GM18861 (cell line): ENCODE measurements at regions not wholly inside any gene's neighbourhood (a gene's known extent, or its start where the extent isn't known, plus 50 kb on each side); places are given as distances from the start of the nearest gene placed in this dataset.

ENCODE experiments used
- ATAC-seq: cut with Tn5 transposase; IDR thresholded peaks from one replicate; pipeline ENCODE4 v1.9.1; 2021; ENCODE audit not compliant: unreplicated experiment

DNA sequence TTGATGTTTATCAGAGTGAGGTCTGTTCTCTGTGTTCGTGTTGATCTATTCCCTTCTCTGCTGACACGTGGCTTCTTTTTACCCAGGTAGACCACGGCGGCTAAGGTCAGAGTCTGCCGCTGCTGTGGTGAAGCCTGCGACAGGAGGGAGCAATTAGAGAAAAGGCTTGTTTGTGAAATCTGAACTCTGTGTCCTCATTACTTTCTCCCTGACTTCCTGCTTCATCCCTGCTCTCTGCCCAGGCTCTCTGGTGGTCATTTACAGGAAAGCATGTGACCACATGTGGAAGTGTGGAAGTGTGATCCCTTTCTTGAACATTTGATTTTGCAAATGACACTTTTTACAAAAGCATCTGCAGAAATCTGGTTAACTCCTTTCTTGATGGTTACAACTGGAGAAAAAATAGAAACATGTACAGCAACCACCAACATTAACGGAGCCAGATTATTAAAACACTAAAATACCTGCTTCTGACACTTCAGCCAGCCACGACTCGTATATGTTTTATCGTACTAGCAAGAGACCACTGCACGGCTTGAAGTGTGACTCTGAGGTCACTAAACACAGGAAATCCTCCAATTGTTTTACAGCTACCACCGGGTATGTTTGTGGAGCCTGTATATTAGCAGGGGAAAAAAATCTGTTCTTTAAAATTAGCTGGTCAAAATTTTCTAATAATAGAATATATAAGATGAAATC, 388.6 kb upstream of the TMPO start:
- ATAC-seq = no peak

DNA sequence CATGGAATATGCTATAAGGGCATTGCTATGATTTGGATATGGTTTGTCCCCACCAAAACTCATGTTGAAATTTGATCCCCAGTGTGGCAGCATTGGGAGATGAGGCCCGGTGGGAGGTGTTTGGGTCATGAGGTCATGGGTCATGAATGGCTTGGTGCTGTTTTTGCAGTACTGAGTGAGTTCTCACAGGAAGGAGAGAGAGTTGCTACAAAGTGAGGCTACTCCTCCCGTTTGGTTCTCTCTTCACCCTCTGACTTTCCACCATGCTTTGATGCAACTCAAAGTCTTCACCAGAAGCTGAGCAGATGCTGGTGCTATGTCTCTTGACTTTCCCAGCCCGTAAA, 388.1 kb upstream of the TMPO start:
- ATAC-seq = no peak

DNA sequence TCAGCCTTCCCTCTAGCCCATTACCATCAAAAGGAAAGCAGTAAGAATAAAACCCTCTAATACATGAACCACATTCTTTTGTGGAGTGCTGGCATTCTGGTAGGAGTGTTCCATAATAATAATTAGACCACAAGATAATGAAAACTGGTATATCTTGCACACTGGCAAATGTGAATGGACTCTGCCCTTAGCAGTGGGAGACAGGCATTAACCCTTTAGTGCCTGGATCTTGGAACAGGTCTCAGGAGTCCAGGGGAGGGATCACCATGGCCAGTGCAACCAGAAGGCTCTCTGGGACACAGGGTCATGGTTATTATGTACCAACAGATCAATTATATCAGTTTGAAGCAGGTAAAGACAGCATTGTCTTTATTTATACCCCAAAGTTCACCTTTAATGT, 387.5 kb upstream of the TMPO start:
- no peak for ATAC-seq

DNA sequence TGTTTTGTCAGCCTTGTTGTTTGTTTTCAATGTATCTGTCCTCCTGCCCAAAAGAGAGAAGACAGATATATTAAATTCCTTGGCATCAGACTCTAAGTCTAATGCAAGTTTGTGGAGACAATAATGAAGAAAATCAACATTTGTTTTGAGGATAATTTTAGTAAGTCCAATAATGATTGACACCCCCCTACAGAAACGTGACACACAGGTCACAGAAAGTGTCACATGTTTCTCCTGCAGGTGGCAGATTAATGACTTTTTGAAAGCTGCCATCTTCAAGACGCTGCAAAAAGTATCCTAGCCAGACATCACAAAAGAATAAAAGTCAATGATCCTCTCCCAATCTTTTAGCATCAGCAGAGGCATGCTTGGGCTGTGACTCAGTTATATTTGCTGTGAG, 378.8 kb upstream of the TMPO start:
- ATAC-seq = no peak

DNA sequence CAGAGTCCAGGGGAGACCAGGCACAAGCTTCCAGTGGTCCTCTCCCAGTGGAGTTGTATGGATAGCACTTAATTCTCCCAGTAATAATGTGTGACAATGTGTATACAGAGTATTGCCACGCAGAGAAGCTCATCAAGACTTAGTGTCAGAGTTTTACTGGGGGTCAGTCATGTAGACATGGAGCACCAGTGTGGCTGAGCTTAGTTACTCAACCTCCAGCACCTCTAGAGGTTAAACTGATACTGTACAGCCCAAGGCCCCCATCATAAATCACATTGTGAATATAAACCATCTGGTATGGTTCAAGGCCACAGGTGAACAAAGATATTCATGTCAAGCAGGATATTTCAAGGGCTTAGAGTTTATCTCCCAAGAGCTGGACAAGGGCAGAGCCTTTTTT, 378.1 kb upstream of the TMPO start:
- ATAC-seq = no peak

DNA sequence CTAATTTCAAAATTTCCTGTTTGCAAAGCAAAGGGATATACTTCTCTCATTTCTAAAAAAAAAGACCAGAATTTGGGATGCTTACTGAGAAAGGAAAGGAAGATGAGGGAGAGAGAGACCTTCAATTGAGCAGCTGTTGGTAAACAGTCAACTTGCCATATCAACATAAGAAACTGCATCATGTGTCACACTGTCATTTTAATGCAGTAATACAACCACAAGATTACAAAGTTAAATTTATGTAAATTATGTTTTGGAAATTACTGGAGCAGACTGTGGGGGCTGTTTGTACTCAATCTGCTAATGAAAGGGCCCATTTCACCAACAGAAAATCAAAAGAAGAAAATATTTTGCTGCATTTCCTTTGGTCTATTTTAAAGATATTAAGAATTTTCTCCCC, 370.4 kb upstream of the TMPO start:
- ATAC-seq = no peak

DNA sequence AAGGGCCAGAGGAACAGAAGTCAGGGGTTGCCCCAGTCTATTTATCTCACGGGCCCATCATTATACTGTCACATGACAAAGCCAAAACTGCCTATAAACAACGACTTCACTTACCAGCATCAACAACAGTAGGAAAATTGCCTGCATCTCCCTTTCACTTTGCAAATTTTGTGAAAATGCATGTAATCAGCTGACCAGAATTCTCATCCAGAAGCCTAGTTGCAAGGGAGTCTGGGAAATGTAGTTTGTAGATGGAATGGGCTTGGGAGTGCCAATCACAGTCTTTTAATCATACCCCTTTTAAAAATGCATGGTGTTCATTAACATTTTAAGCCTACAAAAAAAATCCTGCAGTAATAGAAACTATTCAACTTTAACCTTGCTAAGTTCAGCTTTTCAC, 369.3 kb upstream of the TMPO start:
- ATAC-seq = no peak

DNA sequence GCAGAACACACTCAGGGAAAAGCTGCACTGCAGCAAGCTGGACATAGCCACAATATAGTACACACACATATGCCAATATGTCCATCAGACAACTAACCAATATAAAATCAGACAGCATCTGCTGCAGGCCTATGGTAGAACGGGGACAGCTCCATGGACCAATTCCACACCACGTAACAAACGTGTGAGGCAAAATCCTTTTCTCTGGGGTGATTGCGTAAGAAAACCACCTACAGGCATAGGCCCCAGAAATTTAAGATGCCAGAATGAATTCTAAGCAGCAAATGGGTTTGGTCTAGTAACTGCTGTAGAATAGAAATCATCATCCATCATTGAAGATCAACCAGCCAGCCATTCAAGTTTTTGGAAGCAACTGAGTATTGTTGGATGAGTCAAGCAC, 368.9 kb upstream of the TMPO start:
- ATAC-seq = no peak

DNA sequence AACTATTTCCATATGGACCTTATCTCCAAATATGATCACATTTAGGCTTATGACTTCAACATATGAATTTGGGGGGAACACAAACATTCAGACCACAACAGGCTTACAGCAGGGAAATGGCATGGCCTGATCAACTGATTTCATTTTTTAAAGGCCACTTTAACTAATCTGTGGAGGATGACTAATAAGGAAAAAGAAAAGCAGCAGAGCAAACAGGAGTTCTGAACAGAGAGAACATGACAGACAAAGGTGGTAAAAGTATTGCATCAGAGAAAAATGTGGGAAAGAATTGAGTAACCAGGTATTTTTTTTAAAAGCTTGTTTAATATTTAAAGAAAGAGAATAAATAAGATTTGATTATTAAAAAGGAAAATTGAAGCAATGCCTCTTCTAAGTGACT, 366.1 kb upstream of the TMPO start:
- peak; percentile 59 for ATAC-seq

DNA sequence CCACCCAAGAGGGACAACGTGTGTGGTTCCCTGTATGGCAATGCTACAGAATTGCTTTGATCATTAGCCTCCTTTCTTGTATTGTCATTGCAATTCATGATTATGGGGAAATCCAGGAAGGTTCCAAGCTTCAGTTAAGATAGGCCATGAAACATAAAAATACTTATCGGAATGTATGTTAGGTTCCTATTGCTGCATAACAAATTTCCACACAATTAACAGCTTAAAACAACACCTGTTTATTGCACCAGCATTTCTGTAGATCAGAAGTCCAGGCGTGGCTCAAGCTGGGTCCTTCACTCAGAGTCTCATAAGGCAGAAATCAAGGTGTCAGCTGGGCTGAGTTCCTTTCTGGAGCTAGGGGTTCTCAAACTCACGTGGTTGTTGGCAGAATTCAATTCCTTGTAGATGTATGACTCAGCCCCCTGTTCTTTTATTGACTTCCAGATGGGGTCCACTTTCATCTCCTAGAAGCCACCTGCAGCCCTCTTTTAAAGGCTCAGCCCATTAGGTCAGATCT, 365.6 kb upstream of the TMPO start:
- no peak for ATAC-seq

DNA sequence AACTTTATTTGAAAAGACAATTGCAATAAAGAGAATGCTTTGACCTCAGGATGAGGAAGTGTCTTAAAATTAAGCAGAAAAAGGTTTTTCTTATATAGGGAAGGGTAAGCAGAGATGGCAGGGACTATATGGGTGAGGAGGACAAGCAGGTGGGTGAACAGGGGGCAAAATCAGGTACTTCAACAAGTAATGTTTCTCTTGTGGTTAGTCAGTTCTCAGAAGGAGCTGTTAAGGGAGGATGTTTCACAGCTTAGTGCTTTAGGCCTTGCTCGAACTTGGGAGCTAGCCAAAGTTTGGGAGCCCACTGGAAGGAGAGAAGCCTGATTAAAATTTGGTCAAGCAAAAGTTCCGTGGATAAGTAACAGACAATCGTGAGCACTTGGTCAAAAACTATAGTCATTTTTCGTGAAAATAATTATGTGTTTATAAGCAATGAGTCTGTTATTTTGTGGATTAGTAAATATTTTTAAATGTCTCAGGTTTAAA, 364.2 kb upstream of the TMPO start:
- ATAC-seq = no peak

DNA sequence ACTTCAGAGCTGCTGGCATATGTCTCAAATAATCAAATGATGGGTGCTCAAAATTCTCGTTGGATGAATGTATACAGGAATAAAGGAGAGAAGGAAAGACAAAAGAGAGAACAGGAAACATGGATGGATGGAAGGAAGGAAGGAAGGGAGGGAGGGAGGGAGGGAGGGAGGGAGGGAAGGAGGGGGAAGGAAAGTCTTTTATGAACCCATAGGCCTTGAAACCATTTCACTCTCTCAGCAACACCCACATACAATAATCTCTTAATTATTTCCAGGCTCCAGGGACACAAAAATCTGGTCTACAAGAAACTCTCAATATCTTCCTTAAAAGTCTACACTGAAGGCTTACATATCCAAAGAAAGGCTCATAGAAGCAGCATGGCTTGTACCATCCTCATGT, 363.4 kb upstream of the TMPO start:
- ATAC-seq = no peak

DNA sequence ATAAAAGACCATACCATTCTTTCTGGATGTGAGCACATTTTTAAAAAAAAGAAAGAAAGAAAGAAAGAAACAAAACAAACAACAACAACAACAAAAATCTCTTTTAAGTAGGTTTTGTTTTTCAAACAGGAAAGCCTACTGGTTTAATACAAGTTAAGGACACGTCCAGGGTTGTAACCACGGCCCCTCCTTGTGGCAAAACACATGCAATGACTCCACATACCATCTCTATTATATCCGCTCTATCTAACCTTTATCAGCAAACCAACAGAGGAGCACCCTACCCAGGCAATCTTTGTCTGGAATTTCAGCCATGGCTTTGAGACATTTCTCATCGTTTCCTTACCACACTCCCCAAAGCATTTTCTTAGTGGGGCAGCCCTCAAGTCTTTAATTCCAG, 360.5 kb upstream of the TMPO start:
- no peak for ATAC-seq

DNA sequence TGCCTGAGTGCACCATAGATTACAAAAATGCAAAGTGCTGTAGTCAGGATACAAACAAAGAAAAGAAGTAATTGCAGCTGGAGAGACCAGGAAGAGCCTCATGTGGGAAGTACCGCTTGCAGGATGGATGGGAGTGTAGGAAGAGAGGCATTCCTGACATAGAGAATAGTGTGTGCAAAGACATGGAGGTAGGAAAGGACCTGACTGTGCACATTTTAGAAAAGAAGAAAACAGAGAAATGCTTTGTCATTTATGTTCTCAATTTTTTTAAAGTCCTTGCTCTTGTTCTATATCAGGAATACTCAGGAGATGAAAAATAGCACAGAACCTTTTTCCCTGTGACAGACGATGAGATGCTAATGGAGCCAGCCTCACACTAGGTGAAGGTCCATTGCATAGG, 358.7 kb upstream of the TMPO start:
- no peak for ATAC-seq

DNA sequence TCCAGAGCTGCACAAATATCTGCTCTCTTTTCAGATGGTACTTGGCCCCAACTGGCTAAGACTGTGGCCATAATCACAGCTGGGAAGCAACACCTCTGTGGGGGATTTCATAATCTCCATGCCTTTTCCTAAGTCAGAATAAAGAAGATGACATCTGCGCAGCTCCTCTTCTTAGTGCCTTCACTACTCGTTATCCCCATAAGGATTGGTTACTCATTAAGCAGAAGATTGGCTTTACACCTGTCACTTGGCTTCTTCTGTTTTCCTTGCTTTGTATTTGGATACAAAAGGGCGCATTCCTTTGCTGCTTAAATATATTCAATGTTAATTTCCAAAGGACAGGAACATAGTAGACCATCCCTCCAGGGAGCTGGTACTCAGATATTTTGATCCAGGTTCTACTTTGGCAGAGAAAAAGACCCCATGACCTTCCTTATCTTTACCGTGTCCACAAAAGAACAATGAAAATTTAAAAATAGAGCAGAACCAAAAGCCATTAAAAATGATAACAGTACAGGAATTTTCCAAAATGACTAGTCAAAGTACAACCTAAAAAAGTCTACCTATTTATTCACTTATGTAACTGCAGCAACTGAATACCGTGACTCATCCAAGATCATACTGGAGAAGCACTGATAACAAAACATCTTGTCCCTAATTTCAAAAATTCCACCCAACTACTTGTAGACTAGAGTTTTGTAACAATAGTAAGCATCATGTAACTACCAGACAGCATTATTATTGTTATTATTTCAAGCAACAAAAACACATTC, 352.3 kb upstream of the TMPO start:
- no peak for ATAC-seq

DNA sequence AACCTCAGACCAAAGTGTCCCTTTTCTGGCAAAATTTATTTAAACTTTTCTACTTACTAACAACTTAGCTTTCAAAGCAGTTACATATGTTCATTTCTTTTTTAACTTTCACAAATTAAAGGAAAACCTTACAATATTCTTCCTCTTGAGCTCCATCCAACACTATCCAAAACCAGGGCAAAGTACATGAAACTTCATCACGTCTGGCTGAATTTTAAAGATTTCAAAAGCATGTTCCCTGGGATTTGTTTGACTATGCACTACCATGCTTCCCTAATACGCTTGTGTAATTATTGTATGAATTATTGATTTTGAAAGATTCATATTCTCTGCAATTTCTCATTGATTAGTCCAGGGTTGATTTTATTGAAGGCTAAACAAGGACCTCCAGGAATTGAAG, 343.1 kb upstream of the TMPO start:
- ATAC-seq = no peak

DNA sequence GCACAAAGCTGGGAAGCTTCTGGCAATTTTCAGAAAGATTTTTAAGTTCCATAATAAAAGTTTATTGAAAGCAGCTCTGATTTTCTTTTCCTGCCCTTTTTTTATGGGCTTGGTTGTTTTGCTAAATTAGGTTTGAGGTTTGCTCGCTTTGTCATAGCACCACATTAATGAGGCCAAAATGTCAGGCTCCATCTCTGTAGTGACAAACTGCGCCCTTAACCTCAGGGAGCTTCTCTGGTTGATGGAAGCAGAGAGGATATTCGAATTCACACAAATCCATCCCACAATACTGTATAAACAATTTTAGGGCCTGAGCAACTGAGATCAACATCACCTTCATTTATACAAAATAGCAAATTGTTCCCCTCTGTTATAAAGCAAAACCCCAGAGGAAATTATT, 342.6 kb upstream of the TMPO start:
- no peak for ATAC-seq

DNA sequence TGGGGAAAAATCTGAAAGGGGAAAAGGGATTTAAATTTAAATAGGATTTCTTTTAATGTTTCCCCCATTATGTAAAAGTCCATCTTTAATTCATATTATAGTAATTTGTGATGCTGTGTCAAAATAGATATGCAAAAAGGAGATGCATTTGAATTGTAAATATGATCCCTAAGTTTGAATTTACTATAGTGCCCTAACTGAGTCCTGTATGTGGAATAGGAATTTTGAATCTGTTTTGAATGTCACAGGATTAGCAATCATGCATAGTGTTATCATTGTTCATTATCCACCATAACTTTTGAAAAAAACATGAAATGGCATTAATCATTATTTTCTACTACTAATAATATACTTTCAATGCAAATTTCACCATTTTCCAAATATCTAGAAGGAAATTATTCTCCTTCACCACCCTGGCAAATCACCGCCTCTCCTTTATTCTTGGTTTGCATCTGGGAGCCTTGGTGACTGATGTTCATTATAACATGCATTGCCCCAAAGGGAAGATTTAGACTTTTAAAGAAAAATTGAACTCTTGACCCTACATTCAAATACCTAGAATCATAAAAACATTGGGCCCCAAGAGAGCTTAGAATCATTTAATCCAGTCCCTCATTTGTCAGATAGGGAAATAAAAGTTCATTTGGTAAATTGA, 341.5 kb upstream of the TMPO start:
- ATAC-seq = no peak

DNA sequence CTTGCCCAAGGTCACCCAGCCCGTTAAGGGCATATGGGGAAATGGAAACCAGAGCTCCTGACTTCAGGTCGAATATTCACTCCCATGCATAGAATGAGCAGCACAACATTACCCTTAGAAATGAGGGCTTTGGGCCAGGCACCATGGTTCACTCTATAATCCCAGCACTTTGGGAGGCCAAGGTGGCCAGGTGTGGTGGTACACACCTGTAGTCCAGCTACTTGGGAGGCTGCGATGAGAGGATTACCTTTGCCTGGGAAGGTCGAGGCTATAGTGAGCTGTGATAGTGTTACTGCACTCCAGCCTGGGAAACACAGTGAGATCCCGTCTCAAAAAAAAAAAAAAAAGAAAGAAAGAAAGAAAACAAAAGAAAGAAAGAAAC, 341.0 kb upstream of the TMPO start:
- no peak for ATAC-seq

DNA sequence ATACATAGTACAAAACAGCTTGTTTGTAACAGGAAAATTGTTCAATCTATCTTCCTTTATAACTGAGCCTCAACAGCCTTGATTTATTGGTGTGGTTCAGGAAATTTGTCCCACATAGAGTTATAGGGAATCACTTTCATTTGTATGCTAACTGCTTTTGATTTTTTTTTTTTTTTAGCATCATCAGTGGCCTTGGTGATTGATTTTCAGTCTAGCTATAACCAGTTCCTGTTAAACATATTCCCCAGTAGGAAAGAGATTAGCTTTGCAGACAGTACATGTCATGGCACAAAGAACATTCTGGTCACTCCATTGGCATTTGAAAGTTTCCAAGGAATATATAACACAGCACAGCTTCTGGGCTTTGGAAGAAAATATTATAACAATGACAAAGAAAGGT, 337.3 kb upstream of the TMPO start:
- no peak for ATAC-seq

DNA sequence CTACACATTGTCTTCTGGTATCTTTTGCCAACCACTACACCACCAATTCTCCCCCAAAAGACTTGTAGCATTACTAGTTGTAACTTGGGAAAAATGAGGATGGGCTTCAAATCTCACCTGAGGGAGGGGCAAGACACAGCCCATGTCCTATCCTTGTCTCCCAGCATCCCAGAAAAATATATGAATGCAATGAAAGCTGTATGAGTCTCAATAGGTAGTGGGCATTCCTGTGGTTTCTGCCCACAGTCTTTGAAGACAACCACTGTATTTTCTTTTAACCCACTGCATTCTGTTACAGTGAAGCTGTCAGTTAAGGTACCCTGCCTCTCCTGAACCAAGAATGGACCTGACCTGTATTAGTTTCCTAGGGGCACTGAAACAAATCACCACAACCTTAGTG, 336.2 kb upstream of the TMPO start:
- no peak for ATAC-seq

DNA sequence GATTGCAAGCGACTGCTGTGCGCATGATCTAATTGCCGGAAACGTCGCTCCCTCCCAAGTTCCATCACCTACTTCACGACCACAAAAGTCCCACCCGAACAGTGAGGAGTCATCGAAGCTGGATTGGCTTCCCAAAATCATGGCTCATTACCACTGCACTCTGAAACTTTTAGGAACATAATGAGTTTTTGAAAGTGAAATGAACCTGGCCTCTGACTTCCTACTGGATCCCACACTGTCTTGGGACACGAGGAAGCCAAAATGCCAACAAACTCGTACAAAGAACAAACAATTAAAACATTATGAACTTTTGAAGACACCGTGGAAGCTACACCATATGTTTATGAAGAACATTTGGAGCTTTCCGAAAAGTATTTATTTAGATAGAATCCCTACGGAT, 334.8 kb upstream of the TMPO start:
- no peak for ATAC-seq
